ENCODE measurements at regions not wholly inside any gene's neighbourhood (a gene's known extent, or its start where the extent isn't known, plus 50 kb on each side); places are given as distances from the start of the nearest gene placed in this dataset.

DNA sequence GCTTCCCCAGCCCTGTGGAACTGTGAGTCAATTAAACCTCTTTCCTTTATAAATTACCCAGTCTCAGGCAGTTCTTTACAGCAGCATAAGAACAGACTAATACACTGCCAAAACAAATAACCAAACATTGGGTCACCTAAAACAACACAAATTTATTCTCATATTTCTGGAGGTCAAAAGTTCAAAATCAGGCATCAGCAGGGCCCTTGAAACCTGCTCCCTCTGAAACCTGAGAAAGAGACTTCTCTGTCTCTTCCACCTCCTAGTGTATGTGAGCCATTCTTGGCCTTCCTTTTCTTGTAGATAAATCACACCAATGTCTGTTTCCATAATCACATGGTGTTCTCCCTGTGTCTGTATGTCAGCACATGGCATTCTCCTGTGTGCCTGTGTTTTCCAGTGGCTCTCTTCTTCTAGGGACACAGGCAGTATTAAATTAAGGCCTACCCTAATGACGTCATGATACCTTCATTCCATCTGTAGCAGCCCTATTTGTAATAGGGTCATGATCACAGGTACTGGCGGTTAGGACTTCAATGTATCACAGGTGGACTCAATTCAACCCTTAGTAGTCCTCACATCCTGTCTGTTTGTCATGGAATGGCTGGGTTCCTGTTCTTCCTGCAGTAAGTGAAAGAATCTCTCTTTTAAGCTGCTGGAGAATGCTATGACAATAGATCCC, 147.3 kb upstream of the CLNK start:
- Histone ChIP-seq H3K9me3 (ENCODE audit: insufficient read depth in 2 of 2, low read depth in 1 of 2, low read length in 1 of 2) (peaks cover 0 to 4% of the 10 kb centered on the region in 2 experiments; a peak in 2 of 4 replicates), H2AFZ (ENCODE audit: low read length) (peak overlapping the region; percentile 51; the same call in 1 of the 2 replicates), H2BK15ac (ENCODE audit: low read length) (no peak overlapping the region), H3K36me3 (ENCODE audit: control insufficient read depth in 2 of 4, insufficient read depth in 4 of 4, low read length in 3 of 4) (no peaks in the 10 kb centered on the region), H2BK20ac (ENCODE audit: low read length) (no peak overlapping the region), H4K20me1 (replicated peaks in 1 of 2; ENCODE audit: control insufficient read depth in 1 of 2, insufficient read depth in 2 of 2, low read length in 2 of 2) (no peaks in the 10 kb centered on the region), H3K56ac (replicated peaks; ENCODE audit: insufficient read length, low read depth, low read length) (no peak overlapping the region), H4K8ac (ENCODE audit: extremely low read depth, insufficient read depth, low read length) (no peak overlapping the region), H3K27ac (ENCODE audit: low read depth, low read length) (no peak overlapping the region), H4K91ac (replicated peaks; ENCODE audit: insufficient read length, low read length) (no peak overlapping the region), H2BK12ac (ENCODE audit: low read depth, low read length) (no peak overlapping the region), H3K14ac (ENCODE audit: insufficient read length) (no peak overlapping the region), H3K4ac (replicated peaks; ENCODE audit: insufficient read length, low read depth, low read length) (no peak overlapping the region), H4K5ac (ENCODE audit: insufficient read length, low read depth, low read length) (no peak overlapping the region), H3K79me1 (ENCODE audit: low read depth, low read length) (no peaks in the 10 kb centered on the region), H3K23me2 (ENCODE audit: low read depth, low read length) (no peaks in the 10 kb centered on the region; the same call in 1 of the 2 replicates), H3K4me3 (ENCODE audit: extremely low read depth in 1 of 4, insufficient read depth in 2 of 4, low read depth in 3 of 4, low read length in 4 of 4) (no peak overlapping the region), H3K27me3 (replicated peaks in 1 of 4; ENCODE audit: control insufficient read depth in 3 of 4, extremely low read depth in 1 of 4, insufficient read depth in 3 of 4, low read length in 3 of 4) (no peaks in the 10 kb centered on the region), H3K23ac (ENCODE audit: insufficient read length) (no peak overlapping the region), H3K4me1 (replicated peaks in 1 of 4; ENCODE audit: control insufficient read depth in 3 of 4, insufficient read depth in 4 of 4, low read length in 3 of 4) (no peaks in the 10 kb centered on the region), H2BK5ac (ENCODE audit: low read depth, low read length) (no peak overlapping the region), H3K4me2 (ENCODE audit: insufficient read depth in 1 of 2, low read depth in 2 of 2, low read length in 2 of 2) (no peak overlapping the region), H3K79me2 (ENCODE audit: control insufficient read depth in 1 of 2, insufficient read depth in 2 of 2, low read length in 2 of 2) (no peaks in the 10 kb centered on the region), H2AK5ac (ENCODE audit: low read depth, low read length) (no peak overlapping the region), H3K18ac (ENCODE audit: extremely low read depth, low read length) (no peak overlapping the region), H2BK120ac (replicated peaks; ENCODE audit: low read depth, low read length) (no peak overlapping the region), H3K9ac (replicated peaks in 1 of 4; ENCODE audit: extremely low read depth in 1 of 4, low read depth in 3 of 4, low read length in 3 of 4) (no peak overlapping the region)
- FAIRE-seq (no peak), DNase-seq (ENCODE audit: low read depth in 1 of 2, low spot score in 2 of 2) (no peak)
- WGBS, 2 experiments (ENCODE audit: extremely low coverage in 1 of 2, insufficient coverage in 1 of 2, insufficient read length in 1 of 2, insufficient replicate concordance in 2 of 2, low coverage in 1 of 2, low lambda C conversion rate in 2 of 2, missing lambda C conversion rate in 1 of 2): 81% methylated on average over 2 of the region's 2 CpGs; no CpG with 5 or more reads in 1 of the 2 experiments
- ChIA-PET CTCF (ENCODE audit: partially characterized antibody) (no interaction called here), POLR2A (ENCODE audit: partially characterized antibody) (no interaction called here)
- TF ChIP-seq ZNF274 (IDR thresholded peaks at IDR 0.05; ENCODE audit: borderline replicate concordance, extremely low read depth, low read length): no peak
- TF ChIP-seq SAP30 (IDR thresholded peaks at IDR 0.05; ENCODE audit: insufficient read depth, insufficient replicate concordance, low read length): no peak

All from H1 (cell line).